Endometrium (tissue), 2 donors: ENCODE measurements at regions not wholly inside any gene's neighbourhood (a gene's known extent, or its start where the extent isn't known, plus 50 kb on each side); places are given as distances from the start of the nearest gene placed in this dataset.
"Not testable (repeated sequence)": the region's sequence is repeated elsewhere in the genome, so short reads cannot be mapped to it uniquely, and the experiment has no call there.

ENCODE experiments used
- FAIRE-seq: peaks from 2 replicates; lab custom pipeline; 2012; peaks lifted over from hg19 to GRCh38; lab: Jason Lieb, UNC
- donor health status: control.
- donor health status: control.

GRCh38 chr4:26252349-26253025 lies 68.3 kb upstream of the RBPJ start:
- FAIRE-seq: no peak

DNA sequence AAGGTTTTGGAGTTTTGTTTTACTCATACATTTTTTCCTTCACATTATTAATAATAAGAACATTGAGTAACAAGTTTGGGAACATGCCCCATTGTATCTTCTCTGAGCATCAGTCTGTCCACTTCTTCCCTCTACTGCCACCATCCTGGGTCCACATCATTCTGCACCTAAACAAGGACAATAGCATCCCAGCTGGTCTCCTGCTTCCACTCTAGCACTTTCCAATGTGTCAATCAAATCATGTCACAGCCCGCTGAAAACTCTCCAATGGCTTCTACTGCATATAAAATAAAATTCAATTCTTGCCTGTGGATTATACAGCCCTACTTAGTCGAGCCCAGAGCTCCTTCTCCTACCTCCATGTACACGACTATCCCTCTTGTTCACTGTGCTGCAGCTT lies 66.8 kb upstream of the RBPJ start:
- FAIRE-seq: no peak

DNA sequence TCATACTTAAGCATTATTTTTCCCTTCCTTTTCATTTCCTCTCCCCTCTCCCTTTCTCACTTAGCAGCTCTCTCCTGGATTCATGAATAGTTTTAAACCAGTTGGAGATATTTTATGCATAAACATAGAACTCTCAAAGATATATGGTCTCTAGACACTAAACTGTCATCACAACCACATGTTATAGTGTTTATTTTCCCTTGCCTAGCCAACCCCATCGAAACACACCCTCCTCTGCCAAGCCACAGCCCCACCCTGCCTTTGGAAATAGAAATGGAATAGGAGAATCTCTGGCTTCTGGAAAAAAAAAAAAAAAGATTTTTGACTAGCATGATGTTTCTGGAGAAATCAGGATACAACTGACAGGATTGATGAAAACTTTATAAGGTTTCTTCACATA lies 64.8 kb upstream of the RBPJ start:
- FAIRE-seq: no peak

DNA sequence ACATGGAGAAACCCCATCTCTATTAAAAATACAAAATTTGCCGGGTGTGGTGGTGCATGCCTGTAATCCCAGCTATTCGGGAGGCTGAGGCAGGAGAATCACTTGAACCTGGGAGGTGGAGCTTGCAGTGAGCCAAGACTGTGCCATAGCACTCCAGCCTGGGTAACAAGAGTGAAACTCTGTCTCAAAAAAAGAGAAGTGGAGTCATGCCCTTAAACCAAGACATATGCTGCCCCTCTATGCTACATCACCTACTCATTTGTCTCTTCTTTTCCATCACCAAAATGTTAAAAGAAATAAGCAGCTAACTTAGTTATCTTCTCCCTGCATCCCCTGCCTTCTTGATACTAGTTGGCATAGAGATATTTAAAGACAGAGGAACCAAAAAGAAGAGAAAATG lies 63.4 kb upstream of the RBPJ start:
- not testable (repeated sequence) for FAIRE-seq

DNA sequence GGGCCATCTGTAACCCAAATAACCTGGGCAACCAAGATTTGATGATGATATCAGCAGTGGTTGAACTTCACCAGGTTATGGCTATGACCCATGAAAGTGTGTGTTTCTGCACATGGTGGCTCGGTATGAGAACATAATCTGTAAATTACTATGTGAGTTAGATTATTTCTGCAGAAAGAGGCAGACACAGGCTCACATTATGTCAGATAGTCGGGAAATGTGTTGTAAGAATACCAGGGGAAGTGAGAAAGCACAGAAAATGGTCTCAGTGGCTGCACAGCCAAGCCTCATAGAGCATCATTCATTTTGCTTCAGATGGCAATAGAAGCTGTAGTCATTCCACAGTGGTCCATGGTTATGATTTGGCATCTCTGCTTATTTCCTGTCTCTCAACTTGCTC lies 63.0 kb upstream of the RBPJ start:
- no peak for FAIRE-seq

DNA sequence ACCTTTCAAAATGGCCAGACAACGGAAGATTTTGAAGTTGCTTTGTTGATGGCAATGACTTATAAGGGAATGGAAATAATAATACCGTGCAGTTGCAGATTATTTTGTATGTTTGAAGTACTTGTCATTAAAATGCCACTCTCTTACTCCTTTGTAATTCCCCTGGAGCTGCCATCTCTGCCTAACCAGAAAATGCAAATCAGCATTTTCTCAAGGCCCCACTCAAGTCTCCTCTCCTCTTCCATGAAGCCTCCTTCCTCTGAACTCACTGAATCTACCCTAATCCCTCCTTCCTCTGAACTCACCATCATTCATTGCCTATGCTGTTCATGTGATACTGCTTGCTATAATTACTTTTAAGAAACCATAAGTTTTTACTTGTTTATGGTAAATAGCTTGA lies 60.2 kb upstream of the RBPJ start:
- FAIRE-seq: no peak

DNA sequence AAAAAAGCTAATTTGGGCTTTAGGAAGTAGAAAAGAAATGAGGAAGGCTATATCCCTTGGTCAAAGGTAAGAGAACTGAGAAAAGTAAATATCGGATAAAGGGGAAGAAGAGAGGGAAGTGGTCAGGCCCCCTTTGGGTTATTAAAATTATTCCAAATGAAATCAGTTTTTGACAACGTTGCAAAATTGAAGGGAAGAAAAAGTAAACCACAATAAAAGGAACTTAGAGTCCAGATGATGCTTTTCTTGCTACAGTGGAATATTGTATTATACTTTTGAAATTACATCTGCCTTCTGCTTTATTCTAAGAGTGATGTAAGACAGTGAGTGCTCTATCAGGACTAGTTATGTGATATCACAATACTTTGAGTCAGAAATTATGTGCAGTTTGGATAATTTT lies 59.4 kb upstream of the RBPJ start:
- FAIRE-seq: no peak

- FAIRE-seq: no peak
Observed at GRCh38 chr4:26263165-26263564, 57.6 kb upstream of the RBPJ start.

DNA sequence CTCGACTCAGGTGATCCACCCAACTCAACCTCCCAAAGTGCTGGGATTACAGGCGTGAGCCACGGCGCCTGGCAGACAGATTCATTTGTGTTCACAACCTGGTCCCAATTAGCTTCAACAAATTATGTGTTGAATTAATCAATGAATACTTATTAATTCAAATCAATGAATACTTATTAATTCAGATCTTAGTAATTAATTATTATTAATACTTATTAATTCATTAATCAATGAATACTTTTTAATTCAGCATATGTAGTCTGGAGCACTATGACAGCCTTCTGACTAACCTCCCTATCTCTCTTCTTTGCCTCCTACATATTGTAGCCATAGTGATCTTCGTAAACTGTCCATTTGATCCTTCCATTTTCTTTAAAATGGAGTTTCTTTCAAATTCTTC lies 56.7 kb upstream of the RBPJ start:
- no peak for FAIRE-seq

GRCh38 chr4:26267087-26267486 lies 53.7 kb upstream of the RBPJ start:
- no peak for FAIRE-seq

DNA sequence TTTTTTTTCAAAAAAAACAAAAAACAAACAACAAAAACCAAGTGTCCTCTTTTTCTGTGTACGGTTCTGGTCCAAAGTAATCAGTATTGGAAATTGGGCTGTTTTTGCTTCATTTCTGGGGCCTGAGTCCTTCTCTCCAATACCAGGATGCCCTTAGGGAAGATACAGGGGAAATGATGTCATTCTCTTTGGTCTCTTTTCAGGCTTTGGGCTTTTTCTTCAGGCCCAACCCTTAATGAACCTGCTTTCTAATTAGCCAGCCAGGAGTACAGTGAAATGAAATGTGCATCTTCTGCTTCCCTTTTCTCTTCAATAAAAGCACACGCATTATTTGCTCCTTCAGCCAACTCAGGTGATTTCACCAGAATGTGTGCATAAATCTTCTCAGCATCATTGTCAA lies 52.6 kb upstream of the RBPJ start:
- no peak for FAIRE-seq

DNA sequence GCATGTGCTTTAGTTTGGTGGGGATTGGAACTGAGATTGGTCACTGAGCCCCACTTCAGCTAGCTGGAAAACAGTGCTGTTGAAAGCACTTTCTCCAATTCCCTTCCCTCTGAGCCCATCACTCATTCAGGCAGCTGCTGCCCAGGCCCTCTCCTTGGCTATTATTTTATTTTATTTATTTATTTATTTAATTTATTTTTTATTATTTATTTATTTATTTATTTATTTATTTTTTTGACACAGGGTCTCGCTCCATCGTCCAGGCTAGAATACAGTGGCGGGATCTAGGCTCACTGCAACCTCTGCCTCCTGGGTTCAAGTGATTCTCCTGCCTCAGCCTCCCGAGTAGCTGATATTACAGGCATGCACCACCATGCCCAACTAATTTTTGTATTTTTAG lies 51.8 kb upstream of the RBPJ start:
- FAIRE-seq: no peak
